ENCODE measurements at regions not wholly inside any gene's neighbourhood (a gene's known extent, or its start where the extent isn't known, plus 50 kb on each side); places are given as distances from the start of the nearest gene placed in this dataset.
A peak's percentile ranks its signal among the peaks of the same experiment; 100 is the strongest.

DNA sequence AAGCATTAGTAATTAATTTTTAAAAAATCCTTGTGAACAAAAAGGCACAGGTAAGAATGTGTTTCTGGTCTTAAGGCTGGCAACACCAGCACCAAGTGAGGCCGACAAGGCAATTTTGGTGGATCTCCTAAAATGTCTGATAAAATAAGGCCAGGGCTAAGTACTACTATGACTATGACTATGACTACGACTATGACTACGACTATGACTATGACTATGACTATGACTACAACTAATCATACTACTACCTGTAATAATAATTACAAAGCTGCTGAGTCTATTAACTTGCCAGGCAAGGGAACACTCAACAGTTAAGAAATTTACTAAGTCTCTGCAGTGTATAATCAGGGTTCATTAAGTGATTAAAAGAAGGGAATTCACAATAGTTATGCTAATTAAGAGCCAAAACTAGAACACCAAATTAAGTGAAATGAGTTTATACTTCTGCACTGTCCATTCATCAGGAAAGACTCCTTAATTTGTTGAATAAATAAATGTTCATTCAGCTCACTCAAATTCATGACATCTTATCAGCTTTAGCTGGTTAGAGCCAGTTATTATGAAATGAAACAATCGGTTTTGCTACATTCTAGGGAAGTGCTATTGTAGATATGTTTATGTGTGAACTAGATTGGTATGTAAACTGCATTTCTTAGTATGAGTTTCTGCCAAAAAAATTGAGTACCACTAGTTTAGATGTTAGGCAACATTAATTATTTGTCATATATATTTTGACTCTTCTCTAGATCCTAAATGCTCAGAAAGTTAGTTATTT lies 1626.2 kb upstream of the PCDH20 start:
- intact Hi-C loops (cut with micrococcal nuclease), result loop anchor here (5.0 kb wide), 1 partner anchor 570 kb away; no protein-coding TSS in a partner anchor
- Histone ChIP-seq H3K56ac (ENCODE audit: extremely low read depth, insufficient read depth, low read length) (no peak overlapping the region), H3K27me3 (ENCODE audit: control insufficient read depth, insufficient read depth, low read length) (no peaks in the 10 kb centered on the region), H3K23ac (ENCODE audit: low read depth, low read length) (no peak overlapping the region), H3K27ac (ENCODE audit: insufficient read depth, low read length) (peak overlapping the region; percentile 67), H2BK15ac (ENCODE audit: low read depth, low read length) (no peak overlapping the region), H3K4me1 (ENCODE audit: control insufficient read depth, insufficient read depth, low read length) (peaks cover 6% of the 10 kb centered on the region), H3K14ac (replicated peaks; ENCODE audit: low read depth, low read length) (no peak overlapping the region), H2BK120ac (ENCODE audit: low read depth, low read length) (peak overlapping the region; percentile 50; the same call in 1 of the 2 replicates), H2BK20ac (ENCODE audit: low read depth, low read length) (peak overlapping the region; percentile 83), H3K79me1 (ENCODE audit: low read depth in 1 of 2, low read length in 2 of 2) (no peaks in the 10 kb centered on the region), H3K4ac (ENCODE audit: low read depth, low read length) (peak overlapping the region; percentile 55; the same call in 1 of the 2 replicates), H4K8ac (ENCODE audit: low read depth in 2 of 2, low read length in 2 of 2) (peak overlapping the region in 1 of 2 experiments; percentile 40; a peak in 1 of 4 replicates), H2AFZ (replicated peaks; ENCODE audit: low read length, poor library complexity) (no peak overlapping the region), H2AK5ac (ENCODE audit: low read depth, low read length) (no peak overlapping the region), H4K5ac (ENCODE audit: low read depth, low read length) (peak overlapping the region; percentile 73; the same call in 1 of the 2 replicates), H3K36me3 (ENCODE audit: control insufficient read depth, insufficient read depth, low read length) (no peaks in the 10 kb centered on the region), H3K9me3 (ENCODE audit: control insufficient read depth, insufficient read depth, low read length) (no peaks in the 10 kb centered on the region), H4K91ac (ENCODE audit: insufficient read depth, low read depth, low read length) (peak overlapping the region; percentile 30; the same call in 1 of the 2 replicates), H3K9ac (ENCODE audit: low read depth, low read length) (no peak overlapping the region), H3K4me2 (ENCODE audit: low read depth, low read length) (peak overlapping the region; percentile 73; the same call in 1 of the 2 replicates), H2AK9ac (replicated peaks; ENCODE audit: low read depth, low read length, poor library complexity) (no peak overlapping the region), H4K20me1 (ENCODE audit: insufficient read depth, low read length) (no peaks in the 10 kb centered on the region), H3K18ac (ENCODE audit: low read depth, low read length) (peak overlapping the region; percentile 92; the same call in 1 of the 2 replicates), H3K4me3 (ENCODE audit: insufficient read depth, low read depth, low read length) (no peak overlapping the region), H2BK5ac (ENCODE audit: low read depth, low read length, poor library complexity, severe bottlenecking) (peak overlapping the region; percentile 81), H3K9me1 (ENCODE audit: insufficient read depth, low read length) (no peaks in the 10 kb centered on the region)
- ATAC-seq (ENCODE audit: low read depth) (peak; percentile 80), DNase-seq (peak; percentile 68)
- ChIA-PET POLR2A (ENCODE audit: unreplicated experiment) (no interaction called here), CTCF (no interaction called here)
- dilution Hi-C loops (cut with HindIII; ENCODE audit: low sequenced_read_pairs, unreplicated experiment), result no loop called here
- in situ Hi-C loops (cut with MboI; ENCODE audit: low sequenced_read_pairs), result no loop called here
- WGBS, 2 experiments (ENCODE audit: extremely low coverage in 2 of 2, insufficient read length in 1 of 2), result no CpG with 5 or more reads among the region's 4 CpGs
- BruUV-seq (replicated peaks), result no TSS peak
- TF ChIP-seq, protein P1, sequence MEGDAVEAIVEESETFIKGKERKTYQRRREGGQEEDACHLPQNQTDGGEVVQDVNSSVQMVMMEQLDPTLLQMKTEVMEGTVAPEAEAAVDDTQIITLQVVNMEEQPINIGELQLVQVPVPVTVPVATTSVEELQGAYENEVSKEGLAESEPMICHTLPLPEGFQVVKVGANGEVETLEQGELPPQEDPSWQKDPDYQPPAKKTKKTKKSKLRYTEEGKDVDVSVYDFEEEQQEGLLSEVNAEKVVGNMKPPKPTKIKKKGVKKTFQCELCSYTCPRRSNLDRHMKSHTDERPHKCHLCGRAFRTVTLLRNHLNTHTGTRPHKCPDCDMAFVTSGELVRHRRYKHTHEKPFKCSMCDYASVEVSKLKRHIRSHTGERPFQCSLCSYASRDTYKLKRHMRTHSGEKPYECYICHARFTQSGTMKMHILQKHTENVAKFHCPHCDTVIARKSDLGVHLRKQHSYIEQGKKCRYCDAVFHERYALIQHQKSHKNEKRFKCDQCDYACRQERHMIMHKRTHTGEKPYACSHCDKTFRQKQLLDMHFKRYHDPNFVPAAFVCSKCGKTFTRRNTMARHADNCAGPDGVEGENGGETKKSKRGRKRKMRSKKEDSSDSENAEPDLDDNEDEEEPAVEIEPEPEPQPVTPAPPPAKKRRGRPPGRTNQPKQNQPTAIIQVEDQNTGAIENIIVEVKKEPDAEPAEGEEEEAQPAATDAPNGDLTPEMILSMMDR (conservative IDR thresholded peaks at IDR 0.05; ENCODE audit: low read depth, low read length), result no peak
- TF ChIP-seq MXI1 (IDR thresholded peaks at IDR 0.05; ENCODE audit: borderline replicate concordance, low read depth, low read length) (no peak), BHLHE40 (IDR thresholded peaks at IDR 0.05; ENCODE audit: low read depth, low read length) (no peak), FOS (IDR thresholded peaks at IDR 0.05; ENCODE audit: low read depth, low read length) (peak; percentile 63; the same call in 1 of the 2 replicates), MAFK (IDR thresholded peaks at IDR 0.05; ENCODE audit: low read depth, low read length) (no peak), RFX5 (IDR thresholded peaks at IDR 0.05; ENCODE audit: low read depth, low read length) (no peak), CEBPB (IDR thresholded peaks at IDR 0.05; ENCODE audit: low read depth, low read length) (peak; percentile 45), NFE2L2 (IDR thresholded peaks at IDR 0.05; ENCODE audit: low read depth, low read length) (no peak)
- TF ChIP-seq, protein P2, sequence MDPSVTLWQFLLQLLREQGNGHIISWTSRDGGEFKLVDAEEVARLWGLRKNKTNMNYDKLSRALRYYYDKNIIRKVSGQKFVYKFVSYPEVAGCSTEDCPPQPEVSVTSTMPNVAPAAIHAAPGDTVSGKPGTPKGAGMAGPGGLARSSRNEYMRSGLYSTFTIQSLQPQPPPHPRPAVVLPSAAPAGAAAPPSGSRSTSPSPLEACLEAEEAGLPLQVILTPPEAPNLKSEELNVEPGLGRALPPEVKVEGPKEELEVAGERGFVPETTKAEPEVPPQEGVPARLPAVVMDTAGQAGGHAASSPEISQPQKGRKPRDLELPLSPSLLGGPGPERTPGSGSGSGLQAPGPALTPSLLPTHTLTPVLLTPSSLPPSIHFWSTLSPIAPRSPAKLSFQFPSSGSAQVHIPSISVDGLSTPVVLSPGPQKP (IDR thresholded peaks at IDR 0.05; ENCODE audit: borderline replicate concordance, low read depth, low read length), result no peak
